SK-N-SH treated with all-trans-retinoic acid at 6 μM for 48 hours (cell line): ENCODE measurements at regions not wholly inside any gene's neighbourhood (a gene's known extent, or its start where the extent isn't known, plus 50 kb on each side); places are given as distances from the start of the nearest gene placed in this dataset.

Experiments used
- ARNTL ChIP-seq: fragments of 450-650 bp; formaldehyde crosslinking; IDR thresholded peaks from 2 replicates; pipeline ENCODE4 v1.5.0; 2020; ENCODE audit warnings: low read depth, mild to moderate bottlenecking, moderate library complexity, borderline replicate concordance
- ESRRG ChIP-seq: fragments of 250-450 bp; sonication (Bioruptor Pico); IDR thresholded peaks from 2 replicates; pipeline ENCODE4 v1.6.1; 2021; ENCODE audit warnings: mild to moderate bottlenecking
- PPARA ChIP-seq: fragments of 250-450 bp; sonication (Bioruptor Pico); IDR thresholded peaks from 2 replicates; pipeline ENCODE4 v1.5.0; 2020; ENCODE audit warnings: mild to moderate bottlenecking, borderline replicate concordance
- TOX ChIP-seq: fragments of 250-450 bp; sonication (Bioruptor Pico); IDR thresholded peaks from 2 replicates; pipeline ENCODE4 v1.8.0; 2021; ENCODE audit warnings: mild to moderate bottlenecking, moderate library complexity, borderline replicate concordance
- ZFP3 ChIP-seq: fragments of 250-450 bp; sonication (Bioruptor Pico); IDR thresholded peaks from 2 replicates; pipeline ENCODE4 v1.5.0; 2020; ENCODE audit warnings: mild to moderate bottlenecking, moderate library complexity
- ZFP30 ChIP-seq: fragments of 450-650 bp; formaldehyde crosslinking; IDR thresholded peaks from 2 replicates; pipeline ENCODE4 v1.5.0; 2022; ENCODE audit warnings: mild to moderate bottlenecking, moderate library complexity
- ZNF70 ChIP-seq: fragments of 450-650 bp; formaldehyde crosslinking; IDR thresholded peaks from 2 replicates; pipeline ENCODE4 v1.5.0; 2020; ENCODE audit warnings: mild to moderate bottlenecking, moderate library complexity

DNA sequence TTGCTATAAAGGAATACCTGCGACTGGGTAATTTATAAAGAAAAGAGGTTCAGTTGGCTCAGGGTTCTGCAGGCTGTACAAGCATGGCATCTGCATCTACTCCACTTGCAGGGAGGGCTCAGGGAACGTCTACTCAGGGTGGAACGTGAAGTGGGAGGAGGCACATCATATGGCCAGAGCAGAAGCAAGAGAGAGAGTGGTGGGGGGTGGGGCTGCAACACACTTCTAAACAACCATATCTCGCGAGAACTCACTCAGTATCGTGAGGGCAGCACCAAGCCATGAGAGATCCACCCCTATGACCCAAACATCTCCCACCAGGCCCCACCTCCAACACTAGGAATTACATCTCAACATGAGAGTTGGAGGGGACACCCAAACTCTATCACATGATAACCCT, 109.8 kb upstream of the SCAF8 start:
- TF ChIP-seq ZFP30 (CRISPR knock-in tag) (no peak), TOX (CRISPR knock-in tag) (no peak), ZFP3 (CRISPR knock-in tag) (no peak), PPARA (CRISPR knock-in tag) (no peak), ZNF70 (CRISPR knock-in tag) (no peak), ESRRG (CRISPR knock-in tag) (no peak), ARNTL (CRISPR knock-in tag) (no peak)
